Activated naive CD8-positive, alpha-beta T cell treated with anti-CD3 and anti-CD28 coated beads, Interleukin-2, amount 50 U/mL, for 24 hours (primary cell): ENCODE measurements at regions not wholly inside any gene's neighbourhood (a gene's known extent, or its start where the extent isn't known, plus 50 kb on each side); places are given as distances from the start of the nearest gene placed in this dataset.

Source experiments
- ATAC-seq: fragments of 150-1000 bp; cut with Tn5 transposase; one replicate; pipeline ENCODE4 v1.10.0; 2021
- DNase-seq: peaks from one replicate; pipeline ENCODE4 v3.0.0; 2021
- H3K27ac Mint-ChIP-seq: one replicate; pipeline ENCODE4 v1.8.0; 2021; ENCODE audit warnings: mild to moderate bottlenecking, mixed read lengths
- H3K27me3 Mint-ChIP-seq: one replicate; pipeline ENCODE4 v1.8.0; 2021; ENCODE audit warnings: mixed read lengths
- H3K36me3 Mint-ChIP-seq: one replicate; pipeline ENCODE4 v1.8.0; 2021; ENCODE audit warnings: low read depth, mixed read lengths
- H3K4me1 Mint-ChIP-seq: one replicate; pipeline ENCODE4 v1.8.0; 2021; ENCODE audit warnings: mixed read lengths
- H3K4me3 Mint-ChIP-seq: one replicate; pipeline ENCODE4 v1.8.0; 2021; ENCODE audit warnings: mild to moderate bottlenecking, moderate library complexity, mixed read lengths
- H3K9me3 Mint-ChIP-seq: one replicate; pipeline ENCODE4 v1.8.0; 2021; ENCODE audit warnings: mixed read lengths

DNA sequence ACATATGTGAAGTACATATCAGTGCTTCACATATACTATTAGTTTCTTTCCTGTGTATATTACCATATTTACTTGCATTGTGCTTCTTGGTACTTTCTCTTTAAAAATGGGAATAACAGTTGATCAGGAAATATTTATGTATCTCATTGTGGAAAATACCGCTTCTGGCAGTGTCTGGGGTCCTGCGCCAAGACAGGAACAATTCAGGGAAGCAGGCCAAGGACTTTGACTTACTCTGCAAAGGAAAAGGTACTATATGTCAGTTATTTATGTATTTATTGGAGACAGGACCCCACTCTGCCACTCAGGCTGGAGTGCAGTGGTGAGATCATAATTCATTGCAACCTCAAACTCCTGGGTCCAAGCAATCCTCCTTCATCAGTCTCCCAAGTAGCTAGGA, 57.7 kb upstream of the NBEA start:
- Mint-ChIP-seq H3K4me3 (no peak overlapping the region), H3K27ac (no peak overlapping the region), H3K36me3 (no peaks in the 10 kb centered on the region), H3K4me1 (no peaks in the 10 kb centered on the region), H3K27me3 (peaks cover 11% of the 10 kb centered on the region), H3K9me3 (no peaks in the 10 kb centered on the region)
- DNase-seq (no peak), ATAC-seq (no peak)

GRCh38 chr13:34886121-34886875, 55.8 kb upstream of the NBEA start:
- Mint-ChIP-seq H3K4me1 (no peaks in the 10 kb centered on the region), H3K9me3 (no peaks in the 10 kb centered on the region), H3K36me3 (no peaks in the 10 kb centered on the region), H3K4me3 (no peak overlapping the region), H3K27ac (no peak overlapping the region), H3K27me3 (peaks cover 7% of the 10 kb centered on the region)
- DNase-seq (no peak), ATAC-seq (no peak)

DNA sequence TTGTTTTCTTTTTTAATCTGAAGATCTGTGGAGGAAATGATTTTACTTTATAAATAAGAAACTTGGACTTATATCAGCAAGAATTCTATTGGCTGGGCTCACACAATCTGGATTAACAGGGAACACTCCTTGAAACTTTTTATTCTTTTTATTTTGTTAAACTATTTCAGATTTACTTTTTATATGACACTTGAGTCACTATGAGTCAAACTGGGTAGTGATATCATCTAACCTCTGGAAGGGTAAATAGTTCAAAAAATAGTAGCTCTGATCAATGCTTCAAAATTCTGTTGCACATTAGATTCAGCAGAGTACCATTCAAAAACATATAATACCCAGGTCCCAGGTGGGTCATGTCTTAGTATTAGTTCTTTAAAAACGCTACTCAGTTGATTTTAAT, 55.1 kb upstream of the NBEA start:
- Mint-ChIP-seq H3K36me3 (no peaks in the 10 kb centered on the region), H3K27ac (no peak overlapping the region)

More for the DNA sequence above, 55.1 kb upstream of the NBEA start:
- ATAC-seq (no peak), DNase-seq (no peak)
- Mint-ChIP-seq H3K4me3 (no peak overlapping the region), H3K4me1 (no peaks in the 10 kb centered on the region), H3K9me3 (no peaks in the 10 kb centered on the region), H3K27me3 (peaks cover 6% of the 10 kb centered on the region)
